ENCODE measurements at regions not wholly inside any gene's neighbourhood (a gene's known extent, or its start where the extent isn't known, plus 50 kb on each side); places are given as distances from the start of the nearest gene placed in this dataset.

DNA sequence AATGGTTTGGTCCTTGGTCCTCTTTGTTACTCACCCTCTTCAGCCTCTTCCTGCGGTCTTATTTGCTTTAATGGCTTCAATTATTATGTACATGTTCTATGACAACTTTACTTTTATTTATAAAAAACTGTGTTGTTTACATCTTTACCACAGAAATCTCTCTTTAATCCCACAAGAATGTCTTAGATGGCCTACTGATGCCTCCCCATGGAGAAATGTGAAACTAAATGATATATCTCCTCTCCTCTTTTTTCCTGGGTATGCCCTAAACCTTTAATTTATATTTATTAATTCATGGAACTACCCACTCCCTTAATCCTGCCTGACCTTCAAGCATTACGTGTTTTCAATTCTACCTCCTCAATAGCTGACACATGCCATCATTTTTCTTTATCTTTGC lies 573.2 kb downstream of the CENPC start:
- intact Hi-C loops (cut with DNase I; ENCODE audit: low total_unique reads) = no loop called here

DNA sequence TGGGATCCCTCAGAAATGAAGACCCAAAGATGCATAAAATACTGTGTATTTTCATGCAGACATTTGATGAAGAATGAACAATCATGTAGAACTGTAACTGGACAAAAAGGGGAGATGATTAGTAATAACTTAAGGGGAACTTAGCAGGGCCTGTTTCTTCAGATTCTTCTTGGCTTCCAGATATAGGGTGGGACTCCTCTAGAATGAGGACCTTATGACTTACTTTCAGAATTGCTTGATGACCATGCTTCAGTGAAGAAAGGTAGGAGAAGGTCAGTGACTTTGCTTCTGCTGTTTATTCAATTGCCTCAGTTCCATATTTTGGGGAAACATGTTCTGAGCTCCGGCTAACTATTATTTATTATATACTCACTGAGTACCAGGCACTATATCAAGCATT lies 580.8 kb downstream of the CENPC start:
- TF ChIP-seq EP300 (IDR thresholded peaks at IDR 0.05) (no peak), POLR2A (IDR thresholded peaks at IDR 0.05) (no peak), CTCF (IDR thresholded peaks at IDR 0.05) (no peak), POLR2AphosphoS5 (IDR thresholded peaks at IDR 0.05) (no peak)
- H3K9me3 ChIP-seq = no peaks in the 10 kb centered on the region
- H3K4me1 ChIP-seq = no peaks in the 10 kb centered on the region
- intact Hi-C loops (cut with DNase I; ENCODE audit: low total_unique reads) = no loop called here
- H3K36me3 ChIP-seq = no peaks in the 10 kb centered on the region
- no peak overlapping the region for H3K4me3 ChIP-seq
- DNase-seq = no peak
- no peaks in the 10 kb centered on the region for H3K27me3 ChIP-seq
- 58 to 87% (median 71%) methylated on average over 1 of the region's 1 CpG for WGBS, 5 donors
- no peak overlapping the region for H3K27ac ChIP-seq

More for the DNA sequence above, 573.2 kb downstream of the CENPC start:
- no peak for TF ChIP-seq EP300 (IDR thresholded peaks at IDR 0.05)
- TF ChIP-seq POLR2AphosphoS5 (IDR thresholded peaks at IDR 0.05) = no peak
- TF ChIP-seq CTCF (IDR thresholded peaks at IDR 0.05) = no peak
- no peak for TF ChIP-seq POLR2A (IDR thresholded peaks at IDR 0.05)
- Histone ChIP-seq H3K27ac (no peak overlapping the region), H3K9me3 (no peaks in the 10 kb centered on the region), H3K27me3 (no peaks in the 10 kb centered on the region), H3K36me3 (no peaks in the 10 kb centered on the region), H3K4me1 (no peaks in the 10 kb centered on the region), H3K4me3 (no peak overlapping the region)
- 76 to 83% (median 78%) methylated on average over 2 of the region's 2 CpGs for WGBS, 5 donors
- DNase-seq = no peak

DNA sequence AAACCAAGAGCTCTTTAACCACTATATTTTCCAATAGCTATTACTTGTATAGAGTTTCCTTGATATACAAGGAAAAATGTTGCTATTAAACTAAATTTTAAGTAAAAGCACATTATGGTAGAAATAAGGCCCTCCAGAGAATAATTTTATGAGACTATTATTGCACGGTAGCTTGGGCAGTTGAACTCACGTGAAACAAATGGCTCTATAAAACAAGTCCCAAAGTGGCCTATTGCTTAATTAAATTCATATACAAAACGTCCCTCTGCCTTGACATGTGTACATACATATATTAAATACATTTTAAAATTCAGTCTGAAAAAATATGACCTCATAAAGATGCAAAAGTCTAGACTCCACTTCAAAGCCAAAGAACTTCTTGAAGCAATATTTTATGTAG lies 582.2 kb downstream of the CENPC start:
- Histone ChIP-seq H3K27ac (no peak overlapping the region), H3K27me3 (no peaks in the 10 kb centered on the region), H3K4me1 (no peaks in the 10 kb centered on the region), H3K4me3 (no peak overlapping the region), H3K9me3 (no peaks in the 10 kb centered on the region), H3K36me3 (no peaks in the 10 kb centered on the region)
- DNase-seq = no peak
- no peak for TF ChIP-seq POLR2AphosphoS5 (IDR thresholded peaks at IDR 0.05)
- no peak for TF ChIP-seq CTCF (IDR thresholded peaks at IDR 0.05)
- no peak for TF ChIP-seq POLR2A (IDR thresholded peaks at IDR 0.05)
- no peak for TF ChIP-seq EP300 (IDR thresholded peaks at IDR 0.05)
- 67 to 72% (median 68%) methylated on average over 3 of the region's 3 CpGs for WGBS, 5 donors
- intact Hi-C loops (cut with DNase I; ENCODE audit: low total_unique reads) = no loop called here

GRCh38 chr4:66959207-66959606 lies 586.1 kb downstream of the CENPC start:
- Histone ChIP-seq H3K4me1 (no peaks in the 10 kb centered on the region), H3K9me3 (no peaks in the 10 kb centered on the region), H3K27ac (no peak overlapping the region), H3K27me3 (no peaks in the 10 kb centered on the region), H3K36me3 (no peaks in the 10 kb centered on the region), H3K4me3 (no peak overlapping the region)
- no peak for DNase-seq
- 81 to 96% (median 85%) methylated on average over 2 of the region's 2 CpGs for WGBS, 5 donors
- TF ChIP-seq POLR2AphosphoS5 (IDR thresholded peaks at IDR 0.05) = no peak
- no peak for TF ChIP-seq EP300 (IDR thresholded peaks at IDR 0.05)
- TF ChIP-seq CTCF (IDR thresholded peaks at IDR 0.05) = no peak
- TF ChIP-seq POLR2A (IDR thresholded peaks at IDR 0.05) = no peak
- intact Hi-C loops (cut with DNase I; ENCODE audit: low total_unique reads) = no loop called here
